ENCODE measurements at regions not wholly inside any gene's neighbourhood (a gene's known extent, or its start where the extent isn't known, plus 50 kb on each side); places are given as distances from the start of the nearest gene placed in this dataset.

DNA sequence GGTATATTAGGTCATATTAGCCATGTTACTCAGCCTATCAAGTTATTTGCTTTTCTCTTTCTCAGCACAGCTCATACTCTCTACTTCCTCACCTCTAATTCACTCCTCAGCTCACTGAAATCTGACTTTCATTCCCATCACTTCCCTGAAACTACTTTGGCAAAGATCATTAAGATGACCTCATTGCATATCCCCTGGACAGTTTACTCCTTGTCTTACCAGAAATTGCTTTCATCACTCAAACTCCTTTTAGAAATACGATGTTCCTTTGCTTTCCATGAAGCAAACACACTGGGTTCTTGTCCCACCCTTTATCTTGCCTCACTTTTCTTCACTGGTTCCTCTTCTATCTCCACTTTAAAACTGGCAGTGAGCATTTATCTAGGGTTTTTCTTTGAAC is 354.4 kb downstream of the TUSC7 start:
- no peak for DNase-seq (ENCODE audit: extremely low spot score, unreplicated experiment)
- Mint-ChIP-seq H3K27ac (no peak overlapping the region), H3K4me1 (ENCODE audit: unreplicated experiment) (no peaks in the 10 kb centered on the region)

DNA sequence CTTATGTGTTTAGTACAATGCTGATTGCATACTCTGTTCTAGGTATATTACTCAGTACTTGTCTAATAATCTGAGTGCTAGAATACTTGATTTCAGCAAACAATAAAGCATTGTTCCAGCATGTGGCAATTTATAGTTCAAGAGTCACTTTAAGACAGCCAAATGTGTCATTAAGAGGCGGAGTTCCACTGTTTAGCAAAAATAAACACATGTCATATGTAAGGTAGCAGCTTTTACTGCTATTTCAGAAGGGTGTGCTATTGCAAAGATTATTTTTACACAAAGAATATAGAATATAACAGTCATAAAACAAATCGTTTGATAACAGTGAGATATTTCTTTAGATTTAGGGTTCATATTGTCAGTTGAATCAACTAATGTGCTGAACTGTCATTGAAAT is 358.7 kb downstream of the TUSC7 start:
- TF ChIP-seq, protein P1, sequence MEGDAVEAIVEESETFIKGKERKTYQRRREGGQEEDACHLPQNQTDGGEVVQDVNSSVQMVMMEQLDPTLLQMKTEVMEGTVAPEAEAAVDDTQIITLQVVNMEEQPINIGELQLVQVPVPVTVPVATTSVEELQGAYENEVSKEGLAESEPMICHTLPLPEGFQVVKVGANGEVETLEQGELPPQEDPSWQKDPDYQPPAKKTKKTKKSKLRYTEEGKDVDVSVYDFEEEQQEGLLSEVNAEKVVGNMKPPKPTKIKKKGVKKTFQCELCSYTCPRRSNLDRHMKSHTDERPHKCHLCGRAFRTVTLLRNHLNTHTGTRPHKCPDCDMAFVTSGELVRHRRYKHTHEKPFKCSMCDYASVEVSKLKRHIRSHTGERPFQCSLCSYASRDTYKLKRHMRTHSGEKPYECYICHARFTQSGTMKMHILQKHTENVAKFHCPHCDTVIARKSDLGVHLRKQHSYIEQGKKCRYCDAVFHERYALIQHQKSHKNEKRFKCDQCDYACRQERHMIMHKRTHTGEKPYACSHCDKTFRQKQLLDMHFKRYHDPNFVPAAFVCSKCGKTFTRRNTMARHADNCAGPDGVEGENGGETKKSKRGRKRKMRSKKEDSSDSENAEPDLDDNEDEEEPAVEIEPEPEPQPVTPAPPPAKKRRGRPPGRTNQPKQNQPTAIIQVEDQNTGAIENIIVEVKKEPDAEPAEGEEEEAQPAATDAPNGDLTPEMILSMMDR (conservative IDR thresholded peaks at IDR 0.05): no peak
- DNase-seq (ENCODE audit: extremely low spot score, unreplicated experiment): no peak
- no peaks in the 10 kb centered on the region for H3K9me3 Mint-ChIP-seq
- no peaks in the 10 kb centered on the region for H3K27me3 Mint-ChIP-seq
- no peak overlapping the region for H3K4me3 Mint-ChIP-seq
- no peaks in the 10 kb centered on the region for H3K36me3 Mint-ChIP-seq
- no peak overlapping the region for H3K27ac Mint-ChIP-seq
- H3K4me1 Mint-ChIP-seq (ENCODE audit: unreplicated experiment): no peaks in the 10 kb centered on the region

More for the DNA sequence above, 354.4 kb downstream of the TUSC7 start:
- Mint-ChIP-seq H3K9me3 (no peaks in the 10 kb centered on the region), H3K36me3 (no peaks in the 10 kb centered on the region), H3K27me3 (no peaks in the 10 kb centered on the region), H3K4me3 (no peak overlapping the region)
- TF ChIP-seq, protein P1 (conservative IDR thresholded peaks at IDR 0.05): no peak

DNA sequence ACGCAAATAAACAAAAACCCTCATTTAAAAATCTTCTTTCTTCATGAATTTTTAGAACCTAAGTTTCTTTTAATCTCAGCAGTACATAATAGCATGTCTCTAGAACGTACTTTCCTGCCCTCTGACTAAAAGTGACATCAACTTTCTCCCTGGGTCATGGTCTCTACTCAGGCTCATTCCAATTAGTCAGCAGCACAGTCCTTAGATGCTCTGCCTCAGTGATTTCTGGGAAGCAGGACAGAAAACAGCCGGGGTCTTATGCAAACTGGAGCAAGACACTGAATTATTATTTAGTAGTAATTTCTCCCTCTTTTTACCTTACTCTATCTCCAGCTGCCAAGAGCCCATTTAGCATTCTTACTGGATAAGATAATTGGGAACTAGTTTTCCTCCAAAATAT is 365.2 kb downstream of the TUSC7 start:
- Mint-ChIP-seq H3K4me1 (ENCODE audit: unreplicated experiment) (no peaks in the 10 kb centered on the region), H3K9me3 (no peaks in the 10 kb centered on the region), H3K27ac (no peak overlapping the region), H3K27me3 (no peaks in the 10 kb centered on the region), H3K4me3 (no peak overlapping the region), H3K36me3 (no peaks in the 10 kb centered on the region)
- TF ChIP-seq, protein P1 (conservative IDR thresholded peaks at IDR 0.05): no peak
- no peak for DNase-seq (ENCODE audit: extremely low spot score, unreplicated experiment)

DNA sequence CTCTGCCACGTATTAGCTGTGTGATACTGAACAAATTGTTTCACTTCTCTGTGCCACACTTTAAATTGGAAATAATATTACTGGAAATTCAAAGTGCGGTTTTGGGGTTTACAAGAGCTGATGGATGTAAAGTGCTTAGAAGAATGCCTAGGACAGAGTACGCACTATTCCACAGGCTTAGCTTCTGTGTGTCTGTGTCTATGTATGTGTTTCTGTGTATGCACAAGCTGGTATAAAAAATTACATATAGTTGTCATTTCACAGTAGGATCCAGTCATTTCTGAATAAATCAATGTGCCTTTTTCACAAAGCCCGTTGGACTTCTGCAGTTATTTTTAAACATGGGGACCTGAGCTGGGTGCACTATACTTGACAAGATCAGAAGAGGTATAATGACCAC is 370.4 kb downstream of the TUSC7 start:
- peaks cover 1% of the 10 kb centered on the region for H3K4me1 Mint-ChIP-seq (ENCODE audit: unreplicated experiment)
- no peaks in the 10 kb centered on the region for H3K9me3 Mint-ChIP-seq
- no peak for DNase-seq (ENCODE audit: extremely low spot score, unreplicated experiment)
- TF ChIP-seq, protein P1 (conservative IDR thresholded peaks at IDR 0.05): no peak
- H3K27me3 Mint-ChIP-seq: no peaks in the 10 kb centered on the region
- H3K27ac Mint-ChIP-seq: no peak overlapping the region
- no peak overlapping the region for H3K4me3 Mint-ChIP-seq
- no peaks in the 10 kb centered on the region for H3K36me3 Mint-ChIP-seq

DNA sequence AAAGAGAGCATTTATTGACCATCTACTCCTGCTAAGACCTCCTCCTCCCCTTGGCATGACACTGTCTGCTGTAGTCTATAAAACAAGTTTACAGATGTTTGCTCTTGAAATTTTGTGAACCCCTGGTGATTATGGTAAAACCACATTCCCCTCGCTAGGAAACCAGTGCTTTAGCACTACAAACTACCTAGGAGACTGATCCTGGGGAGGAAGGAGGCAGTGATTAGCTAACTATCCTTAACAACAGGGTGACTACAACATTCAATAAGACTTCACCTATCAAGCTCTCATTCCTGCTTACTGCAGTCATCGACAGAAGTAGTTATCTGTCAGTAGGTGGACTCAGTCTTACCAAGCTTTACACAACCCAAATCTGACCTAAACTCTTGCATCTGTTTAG is 371.3 kb downstream of the TUSC7 start:
- H3K4me3 Mint-ChIP-seq: no peak overlapping the region
- H3K27ac Mint-ChIP-seq: no peak overlapping the region
- DNase-seq (ENCODE audit: extremely low spot score, unreplicated experiment): no peak
- no peaks in the 10 kb centered on the region for H3K27me3 Mint-ChIP-seq
- H3K36me3 Mint-ChIP-seq: no peaks in the 10 kb centered on the region
- H3K4me1 Mint-ChIP-seq (ENCODE audit: unreplicated experiment): peaks cover 7% of the 10 kb centered on the region
- no peaks in the 10 kb centered on the region for H3K9me3 Mint-ChIP-seq
- TF ChIP-seq, protein P1 (conservative IDR thresholded peaks at IDR 0.05): no peak

DNA sequence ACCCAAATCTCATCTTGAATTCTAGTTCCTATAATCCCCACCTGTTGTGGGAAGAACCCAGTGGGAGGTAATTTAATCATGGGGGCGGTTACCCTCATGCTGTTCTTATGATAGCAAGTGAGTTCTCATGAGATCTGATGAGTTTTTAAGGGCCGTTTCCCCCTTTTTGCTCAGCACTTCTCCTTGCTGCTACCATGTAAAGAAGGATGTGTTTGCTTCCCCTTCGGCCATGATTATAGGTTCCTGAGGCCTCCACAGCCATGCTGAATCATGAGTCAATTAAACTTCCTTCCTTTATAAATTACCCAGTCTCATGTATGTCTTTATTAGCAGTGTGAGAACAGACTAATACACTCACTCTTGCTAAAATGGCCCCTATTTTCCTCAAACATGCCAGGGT is 374.7 kb downstream of the TUSC7 start:
- H3K4me3 Mint-ChIP-seq: no peak overlapping the region
- H3K27ac Mint-ChIP-seq: no peak overlapping the region
- no peak for DNase-seq (ENCODE audit: extremely low spot score, unreplicated experiment)
- no peaks in the 10 kb centered on the region for H3K36me3 Mint-ChIP-seq
- no peaks in the 10 kb centered on the region for H3K27me3 Mint-ChIP-seq
- TF ChIP-seq, protein P1 (conservative IDR thresholded peaks at IDR 0.05): no peak
- peaks cover 7% of the 10 kb centered on the region for H3K4me1 Mint-ChIP-seq (ENCODE audit: unreplicated experiment)
- H3K9me3 Mint-ChIP-seq: no peaks in the 10 kb centered on the region

Data from type B pancreatic cell (in vitro differentiated cells).